ENCODE measurements at regions not wholly inside any gene's neighbourhood (a gene's known extent, or its start where the extent isn't known, plus 50 kb on each side); places are given as distances from the start of the nearest gene placed in this dataset.

DNA sequence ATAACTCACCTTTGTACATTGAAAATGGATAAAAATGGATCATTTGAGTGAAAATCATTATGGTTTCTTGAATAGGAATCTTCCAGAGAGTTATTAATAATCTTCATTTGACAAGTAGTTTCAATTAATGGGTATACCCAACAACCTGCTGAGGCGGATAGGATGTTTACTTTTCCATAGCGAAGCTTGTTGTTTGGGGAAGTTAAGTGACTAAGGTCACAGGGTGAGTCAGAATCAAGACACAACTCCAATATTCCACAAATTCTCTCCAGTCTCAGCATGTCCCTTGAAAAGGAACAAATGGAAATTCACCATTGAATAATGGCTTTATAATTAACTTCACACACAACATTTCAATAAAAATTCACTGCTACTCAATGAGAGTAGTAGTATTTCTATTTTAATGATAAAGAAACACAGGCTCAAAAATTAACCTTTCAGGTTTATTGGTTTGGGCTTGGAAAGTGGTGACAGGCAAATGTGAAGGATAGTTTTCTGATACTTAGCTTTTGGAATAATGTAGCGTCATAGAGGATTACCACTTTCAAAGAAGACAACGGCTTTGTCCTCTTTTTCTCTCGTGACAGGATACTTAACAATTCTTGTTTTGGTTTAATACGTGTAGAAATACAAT is 211.3 kb downstream of the GPD2 start:
- H3K27me3 ChIP-seq = no peaks in the 10 kb centered on the region
- DNase-seq (ENCODE audit: low read depth in 1 of 2, low spot score in 1 of 2) = no peak
- TF ChIP-seq, protein P1, sequence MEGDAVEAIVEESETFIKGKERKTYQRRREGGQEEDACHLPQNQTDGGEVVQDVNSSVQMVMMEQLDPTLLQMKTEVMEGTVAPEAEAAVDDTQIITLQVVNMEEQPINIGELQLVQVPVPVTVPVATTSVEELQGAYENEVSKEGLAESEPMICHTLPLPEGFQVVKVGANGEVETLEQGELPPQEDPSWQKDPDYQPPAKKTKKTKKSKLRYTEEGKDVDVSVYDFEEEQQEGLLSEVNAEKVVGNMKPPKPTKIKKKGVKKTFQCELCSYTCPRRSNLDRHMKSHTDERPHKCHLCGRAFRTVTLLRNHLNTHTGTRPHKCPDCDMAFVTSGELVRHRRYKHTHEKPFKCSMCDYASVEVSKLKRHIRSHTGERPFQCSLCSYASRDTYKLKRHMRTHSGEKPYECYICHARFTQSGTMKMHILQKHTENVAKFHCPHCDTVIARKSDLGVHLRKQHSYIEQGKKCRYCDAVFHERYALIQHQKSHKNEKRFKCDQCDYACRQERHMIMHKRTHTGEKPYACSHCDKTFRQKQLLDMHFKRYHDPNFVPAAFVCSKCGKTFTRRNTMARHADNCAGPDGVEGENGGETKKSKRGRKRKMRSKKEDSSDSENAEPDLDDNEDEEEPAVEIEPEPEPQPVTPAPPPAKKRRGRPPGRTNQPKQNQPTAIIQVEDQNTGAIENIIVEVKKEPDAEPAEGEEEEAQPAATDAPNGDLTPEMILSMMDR (IDR thresholded peaks at IDR 0.05; ENCODE audit: low read depth, low read length) = no peak
- no peaks in the 10 kb centered on the region for H3K9me3 ChIP-seq (ENCODE audit: low read depth)
- H3K36me3 ChIP-seq = no peaks in the 10 kb centered on the region
- H3K4me1 ChIP-seq (ENCODE audit: low read depth) = no peaks in the 10 kb centered on the region
- no peak overlapping the region for H3K27ac ChIP-seq
- H3K4me3 ChIP-seq = no peak overlapping the region

DNA sequence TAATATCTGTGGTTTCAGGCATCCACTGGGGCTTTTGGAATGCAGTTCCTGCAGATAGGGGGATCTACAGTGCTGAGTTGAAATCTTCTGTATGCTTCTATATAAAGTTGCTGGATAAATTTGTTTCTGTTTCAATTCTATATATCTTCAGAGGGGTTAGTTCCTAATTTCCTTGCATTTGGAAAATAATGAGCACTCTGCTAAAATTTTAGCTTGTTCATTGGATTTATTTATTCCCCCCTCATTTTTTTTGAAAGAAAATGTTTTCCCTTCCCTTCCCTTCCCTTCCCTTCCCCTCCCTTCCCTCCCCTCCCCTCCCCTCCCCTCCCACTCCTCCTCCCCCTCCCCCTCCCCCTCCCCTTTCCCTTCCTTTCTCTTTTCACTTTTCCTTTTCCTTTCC is 212.3 kb downstream of the GPD2 start:
- Histone ChIP-seq H3K4me1 (ENCODE audit: low read depth) (no peaks in the 10 kb centered on the region), H3K36me3 (no peaks in the 10 kb centered on the region), H3K27me3 (no peaks in the 10 kb centered on the region), H3K4me3 (no peak overlapping the region), H3K27ac (no peak overlapping the region), H3K9me3 (ENCODE audit: low read depth) (no peaks in the 10 kb centered on the region)
- TF ChIP-seq, protein P1 (IDR thresholded peaks at IDR 0.05; ENCODE audit: low read depth, low read length) = no peak
- no peak for DNase-seq (ENCODE audit: low read depth in 1 of 2, low spot score in 1 of 2)

DNA sequence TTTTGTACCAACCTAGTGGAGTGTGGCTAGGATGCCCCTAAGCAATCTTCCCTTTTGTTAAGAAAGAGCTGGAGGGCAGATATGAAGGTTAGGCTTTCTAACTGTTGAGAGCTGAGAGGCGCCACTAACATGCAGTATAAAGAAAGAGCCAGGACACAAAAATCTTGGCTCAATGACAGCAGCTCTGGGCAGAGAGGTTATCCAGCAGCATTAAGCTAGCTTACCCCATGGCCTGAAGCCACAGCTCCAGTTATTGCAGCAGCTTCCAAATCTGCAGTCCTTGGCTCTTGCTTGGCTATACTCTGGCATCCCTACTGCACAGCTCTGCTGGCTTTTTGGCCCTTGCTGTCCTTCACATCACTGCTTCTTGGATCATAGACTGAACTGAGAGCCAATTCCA is 213.4 kb downstream of the GPD2 start:
- peak; percentile 38 to 49 for DNase-seq (ENCODE audit: low read depth in 1 of 2, low spot score in 1 of 2)

DNA sequence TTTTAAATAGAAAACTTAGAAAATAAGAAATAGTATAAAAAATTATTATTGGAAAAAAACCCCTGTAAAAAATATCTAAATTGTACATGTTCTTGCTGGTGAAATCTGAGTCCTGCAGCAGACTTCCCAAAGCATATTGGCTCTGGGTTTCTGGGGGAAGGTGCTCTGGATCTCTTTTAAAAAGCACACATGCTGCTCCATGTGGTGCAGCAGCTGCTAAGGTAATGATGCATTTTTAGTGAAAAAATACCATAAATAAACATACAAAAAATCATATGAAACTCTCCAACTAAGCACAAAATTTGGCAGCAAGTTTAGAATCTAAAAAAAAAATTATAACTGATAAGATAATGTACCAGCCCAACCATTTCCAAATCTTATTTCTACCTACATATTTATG is 216.5 kb downstream of the GPD2 start:
- Histone ChIP-seq H3K36me3 (no peaks in the 10 kb centered on the region), H3K27me3 (no peaks in the 10 kb centered on the region), H3K9me3 (ENCODE audit: low read depth) (no peaks in the 10 kb centered on the region), H3K27ac (no peak overlapping the region), H3K4me1 (ENCODE audit: low read depth) (no peaks in the 10 kb centered on the region), H3K4me3 (no peak overlapping the region)
- TF ChIP-seq, protein P1 (IDR thresholded peaks at IDR 0.05; ENCODE audit: low read depth, low read length) = no peak
- no peak for DNase-seq (ENCODE audit: low read depth in 1 of 2, low spot score in 1 of 2)

More for the DNA sequence above, 213.4 kb downstream of the GPD2 start:
- no peaks in the 10 kb centered on the region for H3K9me3 ChIP-seq (ENCODE audit: low read depth)
- no peaks in the 10 kb centered on the region for H3K27me3 ChIP-seq
- TF ChIP-seq, protein P1 (IDR thresholded peaks at IDR 0.05; ENCODE audit: low read depth, low read length) = no peak
- no peak overlapping the region for H3K4me3 ChIP-seq
- H3K36me3 ChIP-seq = no peaks in the 10 kb centered on the region
- no peak overlapping the region for H3K27ac ChIP-seq
- no peaks in the 10 kb centered on the region for H3K4me1 ChIP-seq (ENCODE audit: low read depth)

DNA sequence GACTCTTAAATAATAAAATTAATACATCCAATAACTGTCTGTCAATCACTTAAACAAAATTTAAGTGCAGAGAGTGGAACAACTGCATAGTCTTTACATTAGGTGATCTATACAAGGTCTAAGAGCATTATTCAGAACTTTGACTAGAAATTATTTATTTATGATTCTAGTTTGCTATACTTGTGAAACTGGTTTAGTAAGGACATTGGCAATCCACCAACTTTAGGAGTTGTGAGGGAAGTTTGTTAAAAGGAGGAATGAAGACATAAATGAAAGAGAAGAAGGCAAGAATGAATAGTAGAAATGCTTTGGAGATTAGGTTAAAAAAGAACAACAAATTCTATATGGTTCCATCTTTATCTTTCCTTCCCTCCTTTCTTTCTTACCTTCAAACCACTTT is 217.5 kb downstream of the GPD2 start:
- DNase-seq (ENCODE audit: low read depth in 1 of 2, low spot score in 1 of 2) = no peak
- TF ChIP-seq, protein P1 (IDR thresholded peaks at IDR 0.05; ENCODE audit: low read depth, low read length) = no peak
- H3K4me1 ChIP-seq (ENCODE audit: low read depth) = no peaks in the 10 kb centered on the region
- H3K27ac ChIP-seq = no peak overlapping the region
- no peaks in the 10 kb centered on the region for H3K36me3 ChIP-seq
- no peaks in the 10 kb centered on the region for H3K9me3 ChIP-seq (ENCODE audit: low read depth)
- no peak overlapping the region for H3K4me3 ChIP-seq
- H3K27me3 ChIP-seq = no peaks in the 10 kb centered on the region

All from cardiac muscle cell (in vitro differentiated cells and primary cell).